GM11168 (cell line): ENCODE measurements at regions not wholly inside any gene's neighbourhood (a gene's known extent, or its start where the extent isn't known, plus 50 kb on each side); places are given as distances from the start of the nearest gene placed in this dataset.

Experiments used
- in situ Hi-C: fragments of 300-500 bp; cut with MboI; formaldehyde crosslinking; loops from one replicate; pipeline ENCODE4 v1.12.0; 2022; ENCODE audit warnings: low sequenced_read_pairs; ENCODE audit not compliant: unreplicated experiment

DNA sequence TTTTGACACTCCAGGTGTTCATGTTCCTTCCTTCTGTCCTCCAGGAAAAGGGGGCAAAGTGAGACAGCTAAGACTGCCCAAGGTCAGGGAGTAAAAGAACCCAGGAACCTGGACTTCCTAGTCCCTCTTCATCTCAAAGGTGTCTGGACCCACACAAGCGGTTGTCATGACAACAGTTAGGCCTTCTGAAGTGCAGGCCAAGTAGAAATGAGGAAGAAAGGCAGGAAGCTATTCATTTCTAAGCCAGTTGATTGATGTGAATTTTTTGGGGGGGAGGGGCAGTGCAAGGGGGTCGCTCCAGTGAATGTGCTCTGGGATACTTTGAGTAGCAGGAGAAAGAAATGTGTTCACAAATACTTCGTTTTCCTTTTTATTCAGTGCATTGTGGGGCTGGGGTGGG, 114.3 kb downstream of the NAV1 start:
- in situ Hi-C loops: no loop called here

- in situ Hi-C loops: no loop called here
Observed at GRCh38 chr1:201653883-201654282, 115.0 kb downstream of the NAV1 start.

GRCh38 chr1:201655243-201655642, 116.3 kb downstream of the NAV1 start:
- in situ Hi-C loops: no loop called here

GRCh38 chr1:201655910-201656309, 117.0 kb downstream of the NAV1 start:
- in situ Hi-C loops: no loop called here

- in situ Hi-C loops: no loop called here
Observed at GRCh38 chr1:201656311-201657032, 117.5 kb downstream of the NAV1 start.

GRCh38 chr1:201659572-201659971, 120.6 kb downstream of the NAV1 start:
- in situ Hi-C loops: no loop called here

DNA sequence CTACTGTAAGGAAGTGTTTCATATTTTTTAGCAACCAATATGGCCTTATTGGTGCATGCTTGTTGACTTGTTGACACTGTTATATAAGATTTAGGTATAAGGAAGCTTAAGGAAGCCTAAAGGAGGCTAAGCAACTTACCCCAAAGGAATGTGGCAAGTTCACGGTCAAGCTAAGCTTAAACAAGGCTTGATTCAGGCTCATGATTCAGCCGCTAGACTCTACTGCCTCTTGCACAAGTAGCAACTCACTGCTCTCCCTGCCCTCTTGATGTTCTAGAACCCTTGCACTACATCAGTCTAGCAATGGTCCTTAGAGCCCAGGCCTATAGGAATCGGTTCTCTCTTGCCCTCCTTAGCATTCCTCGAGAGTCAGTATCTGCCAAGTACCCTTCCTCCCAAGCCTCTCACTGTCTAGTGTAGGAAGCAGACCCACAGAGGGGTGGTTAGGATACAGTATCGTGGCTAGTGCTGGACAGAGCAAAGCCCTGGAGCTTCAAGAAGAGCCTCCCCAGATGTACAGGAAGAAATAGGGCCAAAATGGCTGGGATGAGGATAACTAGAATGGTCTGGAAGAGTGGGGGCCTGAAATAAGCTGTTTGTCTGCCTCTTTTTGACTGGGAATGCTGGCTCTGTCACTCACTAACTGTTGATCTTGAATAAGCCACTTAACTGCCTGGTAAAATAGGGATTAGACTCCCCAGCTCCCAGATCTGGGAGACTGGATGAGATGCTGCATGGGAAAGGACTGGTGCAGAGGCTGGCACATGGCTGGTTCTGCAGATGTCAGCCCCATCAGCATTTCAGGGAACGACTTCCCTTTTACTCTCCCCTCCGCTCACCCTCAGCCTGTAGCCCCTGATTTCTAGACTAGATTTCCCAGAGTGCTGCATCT, 122.2 kb downstream of the NAV1 start:
- in situ Hi-C loops: no loop called here

- in situ Hi-C loops: no loop called here
Observed at GRCh38 chr1:201661823-201662359, 123.0 kb downstream of the NAV1 start.

DNA sequence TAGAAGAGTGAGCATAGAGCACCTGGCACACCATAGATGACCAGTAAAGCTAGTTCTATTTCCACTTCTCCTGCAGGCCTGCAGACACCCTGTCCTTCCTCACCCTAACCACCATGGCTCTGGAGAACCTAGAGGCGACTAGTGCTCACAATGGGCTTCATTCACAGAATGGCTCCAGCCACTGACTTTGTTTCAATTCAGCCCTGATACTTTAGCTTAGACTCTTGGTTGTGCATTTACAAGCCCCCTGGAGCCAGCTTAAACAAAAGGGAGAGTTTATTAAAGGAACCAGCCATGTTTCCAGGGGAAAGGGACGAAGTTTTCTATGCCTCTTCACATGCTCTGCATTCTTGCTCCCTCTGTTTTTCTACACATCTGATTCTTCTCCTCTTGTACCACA, 123.7 kb downstream of the NAV1 start:
- in situ Hi-C loops: no loop called here

DNA sequence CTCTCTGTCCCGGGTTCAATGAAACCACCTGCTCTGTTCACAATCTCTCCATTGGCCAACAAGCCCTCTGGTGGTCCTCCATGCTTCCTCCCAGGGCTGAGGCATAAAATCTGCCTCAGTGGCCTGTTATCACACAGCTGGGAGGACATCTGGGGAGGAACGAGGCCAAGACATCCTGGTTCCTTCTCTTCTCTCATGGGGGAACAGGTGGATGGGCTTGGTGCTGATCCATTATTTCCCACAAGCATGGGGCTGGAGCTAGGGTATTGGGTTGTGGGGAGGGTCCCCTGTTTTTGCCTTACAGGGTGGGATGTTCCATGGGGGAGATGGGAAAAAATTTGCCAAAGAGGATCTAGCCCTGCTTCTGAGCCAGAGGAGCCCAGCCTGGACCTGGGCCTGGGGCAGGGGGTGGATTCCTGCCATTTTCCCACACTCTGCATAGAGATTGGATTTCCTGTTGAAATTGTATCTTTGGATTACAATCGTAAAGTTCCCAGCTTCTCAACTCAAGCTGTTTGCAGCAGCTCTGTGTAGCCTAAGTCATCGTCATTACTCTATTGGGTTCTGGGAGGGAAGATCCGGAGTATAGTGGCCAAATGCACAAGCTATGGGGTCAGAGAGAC, 124.7 kb downstream of the NAV1 start:
- in situ Hi-C loops: no loop called here

DNA sequence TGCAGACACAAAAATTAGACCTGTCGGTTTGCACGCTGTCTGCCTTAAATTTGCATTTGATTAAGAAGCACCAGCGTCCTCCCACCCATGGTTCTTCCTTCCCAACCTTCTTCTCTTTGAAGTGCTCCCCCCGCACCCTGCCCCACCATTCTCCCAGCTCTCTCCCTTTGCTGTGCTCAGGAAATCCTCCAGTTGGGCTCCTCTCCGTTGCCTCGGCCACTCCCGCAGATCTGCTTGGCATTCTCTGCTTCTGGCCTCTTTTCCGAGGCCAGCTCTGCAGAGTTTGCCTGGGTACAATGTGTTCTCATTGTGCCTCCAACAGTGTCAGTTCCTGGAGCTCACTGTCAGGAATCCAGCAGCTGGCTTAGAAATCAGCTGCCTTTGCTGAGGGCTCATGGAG, 126.1 kb downstream of the NAV1 start:
- in situ Hi-C loops: no loop called here

DNA sequence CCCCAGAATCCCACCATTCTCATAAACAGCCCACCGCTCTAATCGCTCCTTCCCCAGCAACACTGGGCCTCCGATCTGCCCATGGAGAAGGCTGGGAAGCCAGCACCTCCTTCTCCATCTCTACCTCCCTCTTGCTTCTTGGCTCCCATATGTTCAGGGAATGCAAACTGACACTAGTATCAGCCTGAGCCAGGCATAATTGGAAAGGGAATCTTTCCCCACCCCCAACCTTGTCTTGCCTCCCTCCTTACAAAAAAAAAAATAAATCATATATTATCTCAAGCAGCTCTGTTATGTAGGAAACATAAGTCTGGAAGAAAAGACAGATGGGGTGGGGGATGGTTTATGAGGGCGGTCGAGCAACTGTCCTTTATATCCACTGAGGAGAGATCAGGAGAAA, 127.2 kb downstream of the NAV1 start:
- in situ Hi-C loops: no loop called here

GRCh38 chr1:201666645-201667044, 127.7 kb downstream of the NAV1 start:
- in situ Hi-C loops: no loop called here

DNA sequence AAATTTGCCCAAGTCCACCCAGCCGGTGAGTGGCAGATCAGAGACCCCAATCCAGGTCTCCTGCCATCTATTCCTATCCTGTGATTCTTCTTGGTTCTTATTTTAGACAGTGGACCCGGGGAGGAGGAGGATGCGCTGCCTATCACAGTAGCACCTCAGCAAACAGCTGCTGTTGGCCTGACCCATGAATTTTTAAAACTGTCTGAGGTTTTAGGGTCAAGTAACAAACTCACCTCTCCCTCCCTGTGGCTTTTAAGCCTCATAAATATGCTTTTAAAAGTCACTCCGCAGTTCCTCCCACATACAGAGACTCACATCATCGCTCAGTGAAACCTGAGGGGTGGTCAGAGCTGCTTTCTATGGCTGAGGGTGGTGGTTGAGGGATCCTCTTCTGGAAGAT, 128.6 kb downstream of the NAV1 start:
- in situ Hi-C loops: no loop called here

DNA sequence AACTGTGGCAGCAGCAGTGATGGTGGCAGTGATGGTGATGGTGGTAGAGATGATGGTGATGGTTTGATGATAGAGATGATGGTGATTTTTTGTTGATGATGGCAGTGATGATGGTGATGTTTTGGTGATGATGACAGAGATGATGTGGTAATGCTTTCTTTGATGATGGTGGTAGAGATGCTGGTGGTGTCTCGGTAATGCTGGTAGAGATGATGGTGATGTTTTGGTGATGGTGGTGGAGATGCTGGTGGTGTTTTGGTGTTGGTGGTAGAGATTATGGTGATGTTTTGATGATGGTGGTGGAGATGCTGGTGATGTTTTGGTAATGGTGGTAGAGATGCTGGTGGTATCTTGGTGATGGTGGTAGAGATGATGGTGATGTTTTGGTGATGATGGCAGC, 131.6 kb downstream of the NAV1 start:
- in situ Hi-C loops: no loop called here

DNA sequence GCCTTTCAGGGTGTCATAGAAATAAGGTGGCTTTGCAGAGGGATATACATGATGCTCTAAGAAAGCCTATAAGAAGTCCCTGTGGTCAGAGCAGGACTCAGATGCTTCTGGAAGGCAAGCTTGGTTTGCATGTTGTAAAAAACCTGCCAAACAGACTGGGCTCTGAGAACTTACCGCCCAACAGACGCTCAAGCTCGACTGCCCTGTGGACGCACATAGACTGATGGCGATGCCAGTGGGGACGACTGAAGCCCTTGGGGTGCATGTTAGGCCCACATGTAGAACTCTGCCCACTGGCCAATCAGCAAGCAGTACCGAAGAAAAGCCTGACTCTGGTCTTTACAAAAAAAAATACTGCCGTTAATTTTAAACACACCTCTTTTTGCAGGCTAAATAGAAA, 133.8 kb downstream of the NAV1 start:
- in situ Hi-C loops: no loop called here

DNA sequence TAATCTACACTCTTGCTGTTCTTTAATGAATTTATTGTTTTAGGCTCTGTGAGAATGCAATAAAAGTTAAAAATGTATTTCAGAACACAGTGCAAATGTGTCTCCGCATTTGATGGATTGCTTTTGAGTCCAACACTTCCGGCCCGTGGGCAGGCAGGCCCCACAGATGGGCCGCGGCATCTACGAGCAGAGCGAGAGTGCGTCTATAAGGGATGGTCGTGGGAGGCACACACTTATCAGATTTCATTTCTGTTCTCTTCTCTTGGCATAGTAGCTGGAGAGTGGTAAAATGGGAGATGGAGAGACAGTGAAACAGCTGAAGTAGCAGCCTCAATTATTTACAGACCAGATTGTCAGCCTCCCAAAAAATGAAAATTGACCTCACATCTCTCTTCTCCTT, 134.2 kb downstream of the NAV1 start:
- in situ Hi-C loops: no loop called here

DNA sequence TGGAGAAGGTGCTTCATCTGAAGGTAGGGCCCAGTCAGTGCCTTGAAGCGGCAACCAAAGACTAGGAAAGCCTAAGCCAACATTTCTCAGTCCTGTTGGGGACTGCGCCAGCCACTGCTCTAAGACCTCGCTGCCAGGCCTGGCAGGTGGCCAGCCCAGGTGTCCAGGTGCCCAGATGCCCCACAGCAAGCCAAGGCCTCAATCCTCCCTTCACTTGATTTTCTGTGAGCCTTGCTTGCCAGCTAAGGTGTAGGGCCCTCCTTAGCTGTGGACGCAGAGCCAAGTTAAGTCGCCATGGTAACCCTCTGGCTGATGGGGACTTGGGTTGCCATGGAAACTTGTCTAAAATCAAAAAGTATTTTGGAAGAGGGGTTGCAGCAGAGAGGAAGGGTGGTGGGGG, 135.0 kb downstream of the NAV1 start:
- in situ Hi-C loops: no loop called here

- in situ Hi-C loops: no loop called here
Observed at GRCh38 chr1:201675143-201675542, 136.2 kb downstream of the NAV1 start.

DNA sequence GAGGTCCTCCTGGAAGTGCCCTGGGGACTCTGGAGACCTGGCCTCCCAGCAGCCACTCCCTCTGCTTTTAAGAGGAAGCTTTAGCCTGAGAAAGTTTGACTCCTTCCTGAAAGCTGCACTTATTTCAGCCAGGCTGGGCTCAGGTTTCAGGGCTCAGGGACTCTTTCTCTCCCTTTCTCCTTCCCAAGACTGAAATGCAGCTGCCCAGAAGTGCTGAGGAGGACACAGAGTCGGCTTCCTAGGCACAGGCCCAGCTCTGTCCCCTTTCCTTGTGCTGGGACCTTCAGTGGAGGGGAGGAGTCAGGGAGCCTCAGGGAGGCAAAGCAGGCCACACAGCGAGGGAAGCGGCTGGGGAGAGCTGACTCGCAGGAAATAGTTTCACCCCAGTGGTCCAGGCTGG, 137.3 kb downstream of the NAV1 start:
- in situ Hi-C loops: no loop called here

DNA sequence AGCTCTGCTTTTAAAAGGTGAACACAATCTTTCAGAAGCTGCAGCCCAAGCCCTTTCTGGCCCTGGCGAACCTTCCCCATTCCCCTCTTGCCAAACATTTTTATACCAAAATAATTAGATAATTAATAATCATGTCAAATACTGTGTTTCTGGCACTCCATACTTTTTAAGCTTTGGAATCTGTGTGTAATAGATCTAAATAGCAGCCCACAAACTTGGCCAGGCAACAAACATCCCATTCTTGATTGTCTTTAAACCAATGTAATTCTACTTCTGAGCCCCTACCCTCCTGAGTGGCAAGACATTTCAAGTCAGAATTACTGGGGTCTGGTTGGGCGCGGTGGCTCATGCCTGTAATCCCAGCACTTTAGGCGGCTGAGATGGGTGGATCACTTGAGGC, 137.7 kb downstream of the NAV1 start:
- in situ Hi-C loops: no loop called here
